ENCODE measurements at regions not wholly inside any gene's neighbourhood (a gene's known extent, or its start where the extent isn't known, plus 50 kb on each side); places are given as distances from the start of the nearest gene placed in this dataset.

GRCh38 chr17:71171270-71171669 is 949.5 kb upstream of the SOX9 start:
- Histone ChIP-seq H3K36me3 (no peaks in the 10 kb centered on the region), H3K9me3 (no peaks in the 10 kb centered on the region), H3K4me1 (ENCODE audit: insufficient read depth) (no peaks in the 10 kb centered on the region), H3K4me3 (no peak overlapping the region), H3K27me3 (no peaks in the 10 kb centered on the region), H3K27ac (no peak overlapping the region)
- WGBS, 3 donors: 67 to 80% (median 78%) methylated on average over 2 of the region's 2 CpGs
- intact Hi-C loops (cut with DNase I): loop anchor here in 1 of 4 donors (10.0 kb wide), 1 partner anchor 64 kb away; no protein-coding TSS in a partner anchor
- TF ChIP-seq CTCF (IDR thresholded peaks at IDR 0.05) (no peak), POLR2A (IDR thresholded peaks at IDR 0.05) (no peak), EP300 (IDR thresholded peaks at IDR 0.05) (no peak)
- DNase-seq: no peak

DNA sequence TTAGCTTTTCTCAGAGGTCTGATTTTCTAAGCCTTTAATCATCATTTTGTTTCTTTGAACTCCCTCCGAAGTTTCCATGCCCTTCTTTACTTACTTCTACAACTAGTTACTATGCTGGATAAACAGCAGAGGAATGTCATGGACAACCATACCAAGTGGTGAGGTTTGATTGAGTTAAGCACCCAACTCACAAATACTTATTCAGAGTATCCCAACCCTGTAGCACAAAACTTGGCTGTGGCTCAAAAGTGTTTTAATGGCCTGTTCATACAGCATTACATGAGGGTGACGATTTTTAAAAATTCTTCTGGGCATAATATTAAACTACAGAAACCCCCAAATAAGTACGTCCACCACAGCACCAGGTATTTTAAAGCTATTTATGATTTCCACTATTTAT is 946.8 kb upstream of the SOX9 start:
- 72 to 75% (median 74%) methylated on average over 3 of the region's 3 CpGs for WGBS, 3 donors
- DNase-seq: no peak
- TF ChIP-seq POLR2A (IDR thresholded peaks at IDR 0.05) (no peak), EP300 (IDR thresholded peaks at IDR 0.05) (no peak), CTCF (IDR thresholded peaks at IDR 0.05) (no peak)
- H3K36me3 ChIP-seq: no peaks in the 10 kb centered on the region
- intact Hi-C loops (cut with DNase I): loop anchor here in 1 of 4 donors (10.0 kb wide), 1 partner anchor 61 kb away; no protein-coding TSS in a partner anchor
- no peaks in the 10 kb centered on the region for H3K4me1 ChIP-seq (ENCODE audit: insufficient read depth)
- H3K27ac ChIP-seq: no peak overlapping the region
- H3K27me3 ChIP-seq: no peaks in the 10 kb centered on the region
- H3K9me3 ChIP-seq: no peaks in the 10 kb centered on the region
- no peak overlapping the region for H3K4me3 ChIP-seq

- Histone ChIP-seq H3K4me3 (no peak overlapping the region), H3K27me3 (no peaks in the 10 kb centered on the region), H3K9me3 (no peaks in the 10 kb centered on the region), H3K4me1 (ENCODE audit: insufficient read depth) (no peaks in the 10 kb centered on the region), H3K36me3 (no peaks in the 10 kb centered on the region), H3K27ac (no peak overlapping the region)
- intact Hi-C loops (cut with DNase I): loop anchor here in 1 of 4 donors (10.0 kb wide), 1 partner anchor 58 kb away; no protein-coding TSS in a partner anchor
- TF ChIP-seq EP300 (IDR thresholded peaks at IDR 0.05): no peak
- TF ChIP-seq POLR2A (IDR thresholded peaks at IDR 0.05): no peak
- TF ChIP-seq CTCF (IDR thresholded peaks at IDR 0.05): no peak
- 29 to 47% (median 45%) methylated on average over 1 of the region's 1 CpG for WGBS, 3 donors
- no peak for DNase-seq
Measured at GRCh38 chr17:71176331-71176730, 944.5 kb upstream of the SOX9 start.

GRCh38 chr17:71176928-71177443 is 943.8 kb upstream of the SOX9 start:
- WGBS, 3 donors: 30 to 70% (median 35%) methylated on average over 6 of the region's 6 CpGs
- no peaks in the 10 kb centered on the region for H3K4me1 ChIP-seq (ENCODE audit: insufficient read depth)
- TF ChIP-seq POLR2A (IDR thresholded peaks at IDR 0.05) (no peak), CTCF (IDR thresholded peaks at IDR 0.05) (no peak), EP300 (IDR thresholded peaks at IDR 0.05) (no peak)
- no peaks in the 10 kb centered on the region for H3K9me3 ChIP-seq
- intact Hi-C loops (cut with DNase I): loop anchor here in 1 of 4 donors (10.0 kb wide), 1 partner anchor 58 kb away; no protein-coding TSS in a partner anchor
- no peaks in the 10 kb centered on the region for H3K27me3 ChIP-seq
- H3K36me3 ChIP-seq: no peaks in the 10 kb centered on the region
- no peak for DNase-seq
- H3K27ac ChIP-seq: no peak overlapping the region
- H3K4me3 ChIP-seq: no peak overlapping the region

Data from ovary (tissue), 7 donors.